ENCODE measurements at regions not wholly inside any gene's neighbourhood (a gene's known extent, or its start where the extent isn't known, plus 50 kb on each side); places are given as distances from the start of the nearest gene placed in this dataset.
"Not testable (repeated sequence)": the region's sequence is repeated elsewhere in the genome, so short reads cannot be mapped to it uniquely, and the experiment has no call there.

DNA sequence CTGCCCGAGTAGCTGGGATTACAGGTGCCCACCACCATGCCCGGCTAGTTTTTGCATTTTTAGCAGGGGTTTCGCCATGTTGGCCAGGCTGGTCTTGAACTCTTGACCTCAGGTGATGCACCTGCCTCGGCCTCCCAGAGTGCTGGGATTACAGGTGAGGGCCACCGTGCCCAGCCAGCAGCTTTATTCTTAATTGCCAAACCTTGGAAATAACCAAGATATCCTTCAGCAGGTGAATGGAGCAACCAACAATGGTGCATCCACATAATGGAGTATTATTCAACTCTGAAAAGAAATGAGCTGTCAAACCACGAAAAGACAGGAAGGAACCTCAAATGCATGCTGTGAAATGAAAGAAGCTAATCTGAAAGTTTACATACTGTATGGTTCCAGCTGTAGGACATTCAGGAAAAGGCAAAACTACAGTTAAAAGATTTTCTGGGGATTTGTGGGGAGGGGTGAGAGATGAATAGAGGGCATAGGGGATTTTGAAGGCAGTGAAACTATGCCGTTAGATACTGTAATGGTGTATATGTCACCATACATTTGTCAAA is 118.8 kb upstream of the CCND2 start:
- DNase-seq: no peak

DNA sequence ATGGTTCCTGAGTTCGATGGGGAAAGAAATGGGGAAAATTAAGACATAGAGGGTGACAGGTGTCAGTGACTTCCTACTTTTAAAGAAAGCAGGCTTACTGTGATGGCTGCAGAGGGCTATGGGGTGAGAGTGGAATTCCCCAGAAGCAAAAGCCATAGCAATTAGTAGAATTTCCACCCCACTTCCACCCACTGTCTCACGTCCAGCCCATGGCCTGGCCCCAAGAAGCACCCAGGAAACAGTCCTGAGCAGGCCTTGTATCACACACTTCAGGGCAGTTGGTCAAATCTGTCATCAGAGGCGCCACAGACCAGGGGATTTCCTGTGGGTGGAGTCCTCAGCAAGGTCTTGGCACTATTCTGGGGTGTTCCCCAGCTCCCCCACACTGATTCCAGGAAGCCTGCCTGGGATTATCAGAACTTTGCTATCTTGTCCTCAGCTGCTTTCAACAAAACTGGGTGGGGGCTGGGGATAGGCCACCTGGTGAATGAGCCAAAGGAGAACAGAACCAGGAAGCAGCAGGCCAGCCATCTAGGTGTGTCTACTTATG is 120.1 kb upstream of the CCND2 start:
- peak; percentile 67 for DNase-seq

GRCh38 chr12:4152145-4152795 is 121.3 kb upstream of the CCND2 start:
- DNase-seq: no peak

DNA sequence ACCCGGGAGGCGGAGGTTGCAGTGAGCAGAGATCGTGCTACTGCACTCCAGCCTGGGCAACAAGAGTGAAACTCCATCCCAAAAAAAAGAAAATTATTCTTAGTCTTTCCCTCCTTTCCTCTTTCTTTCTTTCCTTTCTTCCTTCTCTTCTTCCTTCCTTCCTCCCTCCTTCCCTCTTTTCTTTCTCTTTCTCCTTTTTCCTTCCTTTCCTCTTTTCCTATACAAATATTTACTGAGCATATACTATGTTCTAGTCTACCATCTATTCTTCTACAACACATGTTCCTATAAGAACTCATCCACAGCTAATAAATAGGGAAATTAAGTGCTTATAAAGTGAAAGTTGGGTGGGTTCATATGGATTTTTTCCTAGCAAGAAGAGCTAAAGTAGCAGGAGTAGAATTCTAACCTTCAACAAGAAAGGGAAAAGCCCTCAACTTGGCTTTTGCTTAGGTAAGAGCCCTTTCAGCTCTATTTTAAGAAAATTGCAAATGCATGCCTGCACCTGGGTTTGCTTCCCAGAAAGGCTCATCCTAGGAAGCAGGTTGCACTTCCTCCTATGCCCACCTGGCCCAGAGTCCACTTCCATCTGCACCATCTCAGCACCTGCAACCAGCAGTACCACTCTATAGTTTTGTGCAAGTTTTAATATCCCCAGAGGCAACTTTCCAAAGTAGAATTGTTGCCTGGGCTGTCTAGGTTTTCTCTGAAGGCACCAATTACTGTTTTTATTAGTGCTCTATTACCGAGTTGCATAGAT is 122.0 kb upstream of the CCND2 start:
- no peak for DNase-seq

DNA sequence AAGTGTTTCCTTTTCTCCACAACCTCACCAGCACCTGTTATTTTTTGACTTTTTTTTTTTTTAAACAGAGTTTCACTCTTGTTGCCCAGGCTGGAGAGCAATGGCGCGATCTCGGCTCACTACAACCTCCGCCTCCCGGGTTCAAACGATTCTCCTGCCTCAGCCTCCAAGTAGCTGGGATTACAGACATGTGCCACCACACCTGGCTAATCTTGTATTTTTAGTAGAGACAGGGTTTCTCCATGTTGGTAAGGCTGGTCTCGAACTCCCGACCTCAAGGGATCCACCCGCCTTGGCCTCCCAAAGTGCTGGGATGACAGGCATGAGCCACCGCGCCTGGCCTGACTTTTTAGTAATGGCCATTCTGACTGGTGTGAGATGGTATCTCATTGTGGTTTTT is 123.2 kb upstream of the CCND2 start:
- not testable (repeated sequence) for DNase-seq

DNA sequence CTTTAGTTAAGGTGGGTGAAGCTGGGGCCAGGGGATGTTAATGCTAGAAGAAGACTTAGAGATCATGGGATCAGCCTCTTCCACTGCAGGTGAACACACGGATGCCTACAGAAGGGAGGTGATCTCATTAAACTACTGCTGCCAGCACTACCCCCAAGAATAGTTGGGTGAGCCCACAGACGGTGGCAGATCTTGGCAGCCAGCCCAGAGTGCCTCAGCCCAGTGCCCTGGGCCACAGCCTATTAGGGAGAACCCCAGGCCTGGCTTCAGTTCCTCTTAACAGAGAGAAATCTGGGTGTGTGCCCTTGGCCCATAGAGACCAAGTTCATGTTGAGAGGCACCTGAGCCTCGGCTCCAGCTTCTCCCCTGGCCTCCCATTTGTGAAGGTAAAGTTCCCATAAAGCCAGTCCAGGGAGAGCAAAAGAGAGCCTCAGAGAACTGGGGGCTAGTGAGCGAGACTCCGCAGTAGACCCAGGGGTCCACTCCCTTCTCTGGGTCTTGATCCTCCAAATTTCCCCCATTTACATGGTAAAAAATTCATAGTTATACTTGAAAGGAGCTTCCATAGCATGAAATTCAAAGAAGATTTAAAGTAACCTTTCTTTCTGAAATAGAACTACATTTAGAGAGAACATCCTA is 125.0 kb upstream of the CCND2 start:
- peak; percentile 48 for DNase-seq

GRCh38 chr12:4147031-4147481 is 126.5 kb upstream of the CCND2 start:
- DNase-seq: no peak

GRCh38 chr12:4145990-4146859 is 127.3 kb upstream of the CCND2 start:
- peak; percentile 73 for DNase-seq

GRCh38 chr12:4144676-4145075 is 128.9 kb upstream of the CCND2 start:
- DNase-seq: no peak

DNA sequence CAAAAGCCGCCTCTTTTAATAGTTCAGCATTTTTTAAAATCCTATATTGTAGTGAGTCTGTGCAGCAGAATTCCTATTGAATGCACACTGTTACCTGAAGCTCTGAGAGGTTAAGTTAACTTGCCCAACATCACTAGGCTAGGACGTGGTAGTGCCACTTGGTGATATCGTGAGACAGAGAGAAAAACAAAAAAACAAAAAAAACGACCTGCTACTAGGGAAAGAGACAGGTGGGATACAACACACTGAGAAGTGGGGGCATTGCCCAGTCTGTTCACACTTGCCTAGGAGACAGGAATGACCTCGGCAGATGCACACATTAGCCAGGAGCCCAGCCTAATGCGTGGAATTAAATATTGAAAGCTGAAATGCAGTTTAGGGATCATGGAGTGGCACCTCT is 129.7 kb upstream of the CCND2 start:
- no peak for DNase-seq

DNA sequence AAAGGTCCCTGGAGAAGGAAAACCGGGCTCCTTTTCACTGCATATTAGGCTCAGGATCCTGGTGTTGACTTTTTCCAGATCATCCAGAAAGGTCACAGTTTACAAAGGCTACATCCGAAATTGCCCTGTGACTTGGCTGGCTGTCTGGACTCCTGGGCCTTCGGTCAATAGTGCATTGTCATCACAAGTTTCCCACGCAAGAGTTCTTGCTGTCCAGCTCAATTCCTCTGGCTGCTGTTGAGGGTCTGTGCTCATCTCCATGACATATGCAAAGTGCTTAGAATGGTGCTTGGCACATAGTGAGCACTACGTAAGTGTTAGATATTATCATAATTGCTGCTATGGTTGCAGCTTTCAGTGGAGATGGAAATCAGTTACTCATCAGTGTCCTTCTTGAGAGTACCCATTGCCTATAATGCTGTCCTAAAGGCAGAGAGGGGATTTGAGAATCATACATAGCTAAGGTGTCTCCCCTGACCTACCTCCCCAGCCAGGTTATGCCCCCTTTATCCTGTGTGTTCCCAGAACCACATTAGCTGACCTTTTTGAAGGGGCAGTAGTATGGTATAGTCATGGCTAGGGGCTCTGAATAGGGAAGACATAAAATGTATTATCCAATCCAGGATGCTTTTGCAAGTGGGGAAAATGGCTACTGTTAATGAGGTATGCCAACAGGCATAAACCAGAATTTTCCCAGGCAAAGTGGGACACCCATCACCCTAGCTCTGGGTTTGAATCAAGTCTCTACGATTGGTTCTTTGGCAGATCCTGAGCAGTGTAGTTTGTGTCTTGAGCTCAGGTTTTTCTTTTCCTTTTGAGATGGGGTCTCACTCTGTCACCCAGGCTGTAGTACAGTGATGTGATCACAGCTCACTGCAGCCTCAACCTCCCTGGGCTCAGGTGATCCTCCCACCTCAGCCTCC is 132.0 kb upstream of the CCND2 start:
- DNase-seq: no peak

DNA sequence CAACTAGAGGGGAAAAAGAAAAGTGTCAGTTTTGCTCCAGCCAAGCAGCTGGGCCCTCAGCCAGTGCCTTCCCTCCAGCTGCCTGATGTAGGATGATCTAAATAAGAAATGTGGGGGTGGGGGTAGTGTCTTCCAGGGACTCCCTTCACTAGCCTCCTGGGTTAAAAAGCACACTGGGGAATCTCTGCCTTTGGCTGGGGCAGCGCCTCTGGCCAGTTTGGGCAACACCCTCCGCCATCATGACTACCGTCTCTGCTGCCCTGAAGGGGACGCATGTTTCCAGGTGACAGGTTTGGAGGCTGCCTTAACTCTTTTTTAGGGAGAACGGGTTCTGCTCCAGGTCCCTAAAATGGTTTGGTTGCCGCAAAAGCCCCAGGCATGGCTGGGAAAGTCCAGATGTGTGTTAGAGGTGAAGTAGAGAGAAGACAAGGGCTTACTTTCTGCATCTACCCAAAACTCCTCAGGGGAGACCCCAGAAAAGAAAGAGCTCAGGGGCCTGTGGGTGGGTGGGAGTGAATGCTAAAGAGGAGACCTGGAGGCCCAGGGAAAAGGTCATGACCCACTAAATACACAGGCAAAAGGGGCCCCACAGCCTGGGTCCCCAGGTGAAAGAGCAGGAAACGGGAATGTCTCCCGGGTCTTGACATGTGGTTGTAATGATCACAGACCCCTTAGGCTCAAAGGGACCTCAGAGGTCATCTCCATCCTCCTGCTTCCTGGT is 132.8 kb upstream of the CCND2 start:
- DNase-seq: no peak

- DNase-seq: no peak
Measured at GRCh38 chr12:4139191-4139590, 134.4 kb upstream of the CCND2 start.

DNA sequence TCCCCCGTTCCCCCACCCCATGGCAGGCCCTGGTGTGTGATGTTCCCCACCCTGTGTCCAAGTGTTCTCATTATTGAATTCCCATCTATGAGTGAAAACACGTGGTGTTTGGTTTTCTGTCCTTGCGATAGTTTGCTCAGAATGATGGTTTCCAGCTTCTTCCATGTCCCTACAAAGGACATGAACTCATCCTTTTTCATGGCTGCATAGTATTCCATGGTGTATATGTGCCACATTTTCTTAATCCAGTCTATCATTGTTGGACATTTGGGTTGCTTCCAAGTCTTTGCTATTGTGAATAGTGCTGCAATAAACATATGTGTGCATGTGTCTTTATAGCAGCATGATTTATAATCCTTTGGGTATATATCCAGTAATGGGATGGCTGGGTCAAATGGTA is 135.0 kb upstream of the CCND2 start:
- DNase-seq: not testable (repeated sequence)

DNA sequence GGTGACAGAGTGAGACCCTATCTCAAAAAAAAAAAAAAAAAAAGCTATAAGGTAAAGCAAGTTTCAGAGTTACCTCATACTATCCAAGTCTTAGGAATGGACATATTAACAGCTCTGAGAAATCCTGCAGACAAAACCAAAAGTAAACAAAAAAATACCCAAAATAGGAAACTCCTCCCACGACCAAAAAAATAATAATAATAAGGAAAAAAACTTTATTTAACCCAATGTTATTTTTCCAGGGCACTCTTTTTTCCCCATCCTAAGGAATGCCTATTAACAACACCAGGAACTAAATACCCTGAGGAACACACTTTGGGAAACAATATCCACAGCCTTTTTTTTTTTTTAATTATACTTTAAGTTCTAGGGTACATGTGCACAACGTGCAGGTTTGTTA is 135.5 kb upstream of the CCND2 start:
- no peak for DNase-seq

- DNase-seq: no peak
Measured at GRCh38 chr12:4137441-4137840, 136.1 kb upstream of the CCND2 start.

- no peak for DNase-seq
Measured at GRCh38 chr12:4137015-4137414, 136.5 kb upstream of the CCND2 start.

DNA sequence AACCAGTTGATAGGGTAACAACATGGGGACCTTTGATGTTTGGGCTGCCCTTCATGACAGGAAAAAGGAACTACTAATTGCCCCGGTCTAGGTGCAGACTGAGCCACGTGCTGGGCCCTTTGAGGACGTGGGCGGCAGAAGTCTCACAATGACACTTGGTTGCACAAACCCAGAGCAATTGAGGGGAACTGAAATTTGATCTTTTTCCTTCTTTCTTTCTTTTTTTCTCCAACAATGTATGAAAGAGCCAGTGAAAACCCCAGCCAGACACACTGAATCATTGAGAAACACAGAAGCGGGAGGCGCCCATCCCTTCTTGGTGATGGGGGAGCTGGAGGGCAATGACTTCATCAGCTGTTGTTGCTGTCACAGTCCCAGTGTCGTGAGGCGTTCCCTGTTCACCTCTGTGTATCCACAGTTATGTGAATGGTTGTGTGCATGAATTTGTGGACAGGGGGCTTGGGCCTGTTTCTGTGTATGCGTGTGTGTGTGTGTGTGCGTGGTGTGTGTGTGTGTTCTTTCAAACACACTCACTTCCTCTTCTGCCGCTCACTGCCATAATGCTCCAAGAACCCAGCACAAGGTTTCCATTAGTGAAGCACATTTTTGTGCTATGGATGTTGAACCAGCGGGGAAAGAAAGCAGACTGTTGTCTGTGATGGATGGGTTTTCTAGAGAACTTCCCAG is 137.5 kb upstream of the CCND2 start:
- DNase-seq: peak; percentile 75

- no peak for DNase-seq
Measured at GRCh38 chr12:4134448-4135263, 138.9 kb upstream of the CCND2 start.
